Heart right ventricle (tissue), 16 donors: ENCODE measurements at regions not wholly inside any gene's neighbourhood (a gene's known extent, or its start where the extent isn't known, plus 50 kb on each side); places are given as distances from the start of the nearest gene placed in this dataset.

Source experiments
- ATAC-seq, 8 donors: fragments of 200-7000 bp; cut with Tn5 transposase; one replicate each; pipeline ENCODE4 v1.9.1; 2020; ENCODE audit warnings: mild to moderate bottlenecking in 8 of 8, moderate library complexity in 8 of 8, moderate number of reproducible peaks in 1 of 8
- DNase-seq, 2 donors: peaks; one replicate each; pipeline ENCODE4 v3.0.0-alpha.2; 2020
- H3K27ac ChIP-seq, 10 donors: fragments of 200-600 bp; sonication (generic) in 2 of 10; one replicate each; pipeline versions ENCODE4 v1.5.0 to v1.8.0; 2020 to 2022; ENCODE audit warnings: mild to moderate bottlenecking in 3 of 10
- H3K27me3 ChIP-seq, 7 donors: fragments of 200-600 bp; one replicate each; pipeline ENCODE4 v1.8.0; 2021 to 2022; ENCODE audit warnings: mild to moderate bottlenecking in 2 of 7
- H3K36me3 ChIP-seq, 9 donors: fragments of 200-600 bp; sonication (generic) in 1 of 9; one replicate each; pipeline versions ENCODE4 v1.5.0 to v1.8.0; 2020 to 2022; ENCODE audit warnings: mild to moderate bottlenecking in 2 of 9
- H3K4me1 ChIP-seq, 9 donors: fragments of 200-600 bp; sonication (generic) in 1 of 9; one replicate each; pipeline versions ENCODE4 v1.5.0 to v1.8.0; 2020 to 2022; ENCODE audit warnings: mild to moderate bottlenecking in 4 of 9
- H3K4me3 ChIP-seq, 10 donors: fragments of 200-600 bp; sonication (generic) in 2 of 10; one replicate each; pipeline versions ENCODE4 v1.5.0 to v1.8.0; 2020 to 2022; ENCODE audit warnings: mild to moderate bottlenecking in 7 of 10, moderate library complexity in 2 of 10
- H3K9me3 ChIP-seq, 11 donors: fragments of 200-600 bp in 10 of 11; sonication (generic) in 2 of 11; one replicate each; pipeline versions ENCODE4 v1.5.0 to v1.8.0; 2013 to 2022; ENCODE audit warnings: mild to moderate bottlenecking in 2 of 11, control low read depth in 1 of 11, moderate library complexity in 1 of 11
- WGBS, 2 donors: extraction: QIAGEN DNeasy Blood & Tissue Kit; methylation state at CpG; one replicate each; pipeline ENCODE4 v1.1.7; 2013; ENCODE audit warnings: inconsistent platforms in 1 of 2; 5-methylcytosine and 5-hydroxymethylcytosine counted together
- intact Hi-C, 10 donors: fragments of 100-400 bp; cut with DNase I; formaldehyde crosslinking; loops; one replicate each; pipeline versions ENCODE4 v1.11.1 to v1.14.2; 2022
- TF ChIP-seq, protein P1 (sequence below), 9 donors: fragments of 200-600 bp; sonication (generic) in 2 of 9; IDR thresholded peaks; one replicate each; pipeline versions ENCODE4 v1.5.0 to v1.8.0; 2021 to 2022; ENCODE audit warnings: antibody characterized with exemption in 9 of 9, mild to moderate bottlenecking in 5 of 9, moderate library complexity in 1 of 9
- donor health status: Arrhythmogenic right ventricular cardiomyopathy.
- donor health status: ischemic (EF 13 %, LVEDD 7.1; RV severe dilation, severe dysfunction).
- donor health status: healthy with polysubstance abuse.
- donor health status: DM: no; HTN: yes; CAD: no.
- donor health status: DM: no; HTN: no; CAD: no.
- donor health status: ischemic (EF 25% LVEDD 6.9; RV normal size, moderate dysfunction).
- donor health status: ischemic (EF 25% LVEDD 5.7; RV mildly dilated, moderate dysfunction).
- donor health status: healthy.
- donor health status: DM: yes; HTN: yes; CAD: no.
- donor health status: Ischemic cardiomyopathy.
- donor health status: ischemic (EF 35%, LVEDD 5.7; RV mildly dilated, moderate dysfunction).
- donor health status: nonischemic (EF 11% LVEDD 7.7; RV severe dilation, severe dysfunction).
- donor health status: DM: yes; HTN: yes; CAD: no.
- donor health status: PGD.
- donor health status: ischemic (EF 29% LVEDD 5.4; RV normal size, mild dysfunction).
- donor health status: nonischemic (EF 23%, LVEDD 6.1; RV moderate dilation, normal function).

DNA sequence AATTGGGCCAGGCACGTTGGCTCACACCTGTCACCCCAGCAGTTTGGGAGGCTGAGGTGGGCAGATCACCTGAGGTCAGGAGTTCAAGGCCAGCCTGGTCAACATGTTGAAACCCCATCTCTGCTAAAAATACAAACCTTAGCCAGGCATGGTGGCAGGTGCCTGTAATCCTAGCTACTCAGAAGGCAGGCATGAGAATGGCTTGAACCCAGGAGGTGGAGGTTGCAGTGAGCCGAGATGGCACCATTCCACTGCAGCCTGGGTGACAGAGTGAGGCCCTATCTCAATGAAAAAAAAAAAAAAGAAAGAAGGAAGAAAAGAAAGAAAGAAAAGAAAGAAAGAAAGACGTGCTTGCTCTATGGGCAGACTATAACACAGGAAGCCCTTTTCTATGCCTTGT lies 84.4 kb downstream of the FOXL1 start:
- Histone ChIP-seq H3K4me3 (no peak overlapping the region), H3K4me1 (peaks cover 0 to 34% (median 18%) of the 10 kb centered on the region in 9 donors), H3K27ac (no peak overlapping the region), H3K27me3 (peaks cover 0 to 33% (median 8%) of the 10 kb centered on the region in 7 donors), H3K9me3 (peaks cover 0 to 3% (median 0%) of the 10 kb centered on the region in 11 donors), H3K36me3 (no peaks in the 10 kb centered on the region)
- ATAC-seq, result no peak
- intact Hi-C loops, result loop anchor here in 2 of 10 donors (5.0 to 10.0 kb wide), 2 partner anchors 45 to 88 kb away; partner anchors contain the start of gene FOXL1 (in 1 of the 2)
- TF ChIP-seq, protein P1, sequence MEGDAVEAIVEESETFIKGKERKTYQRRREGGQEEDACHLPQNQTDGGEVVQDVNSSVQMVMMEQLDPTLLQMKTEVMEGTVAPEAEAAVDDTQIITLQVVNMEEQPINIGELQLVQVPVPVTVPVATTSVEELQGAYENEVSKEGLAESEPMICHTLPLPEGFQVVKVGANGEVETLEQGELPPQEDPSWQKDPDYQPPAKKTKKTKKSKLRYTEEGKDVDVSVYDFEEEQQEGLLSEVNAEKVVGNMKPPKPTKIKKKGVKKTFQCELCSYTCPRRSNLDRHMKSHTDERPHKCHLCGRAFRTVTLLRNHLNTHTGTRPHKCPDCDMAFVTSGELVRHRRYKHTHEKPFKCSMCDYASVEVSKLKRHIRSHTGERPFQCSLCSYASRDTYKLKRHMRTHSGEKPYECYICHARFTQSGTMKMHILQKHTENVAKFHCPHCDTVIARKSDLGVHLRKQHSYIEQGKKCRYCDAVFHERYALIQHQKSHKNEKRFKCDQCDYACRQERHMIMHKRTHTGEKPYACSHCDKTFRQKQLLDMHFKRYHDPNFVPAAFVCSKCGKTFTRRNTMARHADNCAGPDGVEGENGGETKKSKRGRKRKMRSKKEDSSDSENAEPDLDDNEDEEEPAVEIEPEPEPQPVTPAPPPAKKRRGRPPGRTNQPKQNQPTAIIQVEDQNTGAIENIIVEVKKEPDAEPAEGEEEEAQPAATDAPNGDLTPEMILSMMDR (IDR thresholded peaks at IDR 0.05), result no peak
- 83 to 84% methylated on average over 3 of the region's 3 CpGs for WGBS, 2 donors
- DNase-seq, result no peak

DNA sequence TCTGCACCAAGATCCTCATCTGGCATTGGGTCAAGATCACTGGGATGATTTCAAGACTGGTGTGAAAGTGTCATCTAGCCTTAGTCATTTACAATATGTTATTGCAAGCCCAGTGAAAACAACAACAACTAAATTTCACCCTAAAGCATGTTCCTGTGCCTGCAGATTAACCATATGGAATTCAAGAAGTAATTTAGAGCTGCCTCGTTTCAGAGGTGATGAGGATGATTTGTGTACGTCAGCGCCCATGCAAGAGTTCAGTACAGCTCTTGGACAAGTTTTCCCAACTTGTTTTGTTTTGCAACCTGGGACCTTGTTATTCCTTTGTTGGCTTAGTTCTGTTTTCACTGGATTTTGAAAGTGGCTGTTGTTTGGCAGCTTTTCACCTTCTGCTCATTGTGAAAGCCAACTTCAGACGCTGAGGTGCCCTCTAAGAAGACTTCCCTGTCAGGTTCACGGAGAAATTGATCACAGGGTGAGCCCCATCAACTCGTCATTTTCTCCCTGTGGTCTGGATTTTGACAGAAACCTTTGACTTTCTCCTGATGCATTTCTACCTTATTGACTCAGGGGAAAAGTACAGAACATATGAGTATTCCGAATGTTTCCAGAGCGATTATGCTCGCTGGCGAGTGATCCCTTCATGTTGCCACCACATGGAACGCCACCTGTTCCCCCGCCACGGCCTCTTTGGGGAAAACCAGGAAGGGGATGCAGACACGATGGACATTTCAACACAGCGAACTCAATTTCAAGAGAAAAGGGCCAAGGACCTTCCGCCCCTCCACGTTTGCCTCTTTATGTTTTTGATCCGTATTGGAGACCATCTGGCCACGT lies 85.6 kb downstream of the FOXL1 start:
- H3K9me3 ChIP-seq, result peaks cover 0 to 3% (median 0%) of the 10 kb centered on the region in 11 donors
- 69 to 78% methylated on average over 19 of the region's 19 CpGs for whole genome bisulfite sequencing, 2 donors
- H3K27ac ChIP-seq, result peak overlapping the region in 5 of 10 donors; percentile 42 to 78 (median 54)
- ATAC-seq (no peak), DNase-seq (no peak)
- H3K36me3 ChIP-seq, result no peaks in the 10 kb centered on the region
- H3K27me3 ChIP-seq, result peaks cover 0 to 36% (median 8%) of the 10 kb centered on the region in 7 donors
- TF ChIP-seq, protein P1 (IDR thresholded peaks at IDR 0.05), result no peak
- intact Hi-C loops, result loop anchor here in 2 of 10 donors (5.0 to 10.0 kb wide), 2 partner anchors 47 to 89 kb away; partner anchors contain the start of gene FOXL1 (in 1 of the 2)
- H3K4me1 ChIP-seq, result peaks cover 0 to 41% (median 25%) of the 10 kb centered on the region in 9 donors
- H3K4me3 ChIP-seq, result no peak overlapping the region

DNA sequence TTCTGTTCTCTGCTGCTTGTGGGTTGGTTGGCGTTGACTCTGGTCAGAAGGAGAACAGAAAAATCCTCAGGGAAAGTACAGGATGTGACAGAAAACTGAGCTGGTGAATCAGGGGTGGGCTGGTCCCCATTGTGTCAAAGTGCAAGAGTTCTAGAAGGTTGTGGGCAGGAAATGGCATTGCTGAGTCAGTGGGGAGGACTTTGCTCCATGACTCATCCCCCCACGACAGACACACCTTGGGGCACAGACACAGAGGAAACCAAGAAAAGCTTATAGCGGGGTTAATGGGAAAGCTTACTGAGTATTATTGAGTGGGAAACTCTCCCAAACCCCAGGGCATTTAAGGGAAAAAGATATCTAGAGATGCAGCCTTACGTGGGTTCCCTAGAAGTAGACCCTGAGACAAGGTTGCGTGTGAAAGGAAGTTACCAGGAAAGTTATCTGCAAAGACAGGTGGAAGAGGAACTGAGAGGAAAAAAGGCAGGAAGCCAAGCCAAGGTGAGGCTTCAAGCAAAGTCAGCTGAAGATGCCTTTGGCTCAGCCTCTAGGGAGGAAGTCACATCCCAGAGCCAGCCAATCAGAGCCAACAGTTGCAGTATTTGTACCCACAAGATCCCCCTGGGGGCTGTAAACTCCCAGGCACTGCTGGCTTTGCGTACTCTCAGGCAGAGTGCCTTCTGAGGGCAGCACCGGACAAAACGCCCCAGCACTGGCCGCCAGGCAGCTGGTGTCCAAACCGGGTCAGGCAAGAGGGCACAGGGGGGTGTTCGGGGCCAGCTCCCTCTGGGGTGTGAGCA lies 86.4 kb downstream of the FOXL1 start:
- peaks cover 0 to 38% (median 13%) of the 10 kb centered on the region in 7 donors for H3K27me3 ChIP-seq
- TF ChIP-seq, protein P1 (IDR thresholded peaks at IDR 0.05), result no peak
- peak in 2 of 8 donors; percentile 35 to 61 for ATAC-seq

DNA sequence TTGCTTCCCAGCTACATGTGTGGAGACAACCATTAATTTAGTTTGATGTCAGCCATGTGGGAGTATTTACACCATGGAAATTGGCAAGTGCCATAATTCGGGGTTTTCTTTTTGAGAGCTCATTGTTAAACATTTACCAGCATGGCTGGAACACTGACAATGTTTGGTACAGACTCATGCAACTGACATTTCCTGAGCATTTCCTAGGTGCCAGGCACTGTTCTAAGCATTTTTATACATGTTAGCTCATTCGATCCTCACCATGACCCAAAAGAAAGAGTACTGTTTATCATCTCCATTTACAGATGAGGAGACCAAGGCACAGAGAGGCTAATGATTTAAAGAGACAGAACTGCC lies 86.9 kb downstream of the FOXL1 start:
- Histone ChIP-seq H3K4me3 (no peak overlapping the region), H3K36me3 (no peaks in the 10 kb centered on the region), H3K9me3 (no peaks in the 10 kb centered on the region), H3K4me1 (peaks cover 0 to 55% (median 27%) of the 10 kb centered on the region in 9 donors), H3K27me3 (peaks cover 0 to 38% (median 16%) of the 10 kb centered on the region in 7 donors), H3K27ac (peak overlapping the region in 5 of 10 donors; percentile 42 to 78 (median 54))
- intact Hi-C loops, result loop anchor here in 3 of 10 donors (5.0 to 10.0 kb wide), 3 partner anchors 83 to 90 kb away; partner anchors contain the start of gene FOXL1 (in 2 of the 3)
- ATAC-seq, result no peak
- 69 to 92% methylated on average over 2 of the region's 2 CpGs for WGBS, 2 donors
- no peak for DNase-seq
- TF ChIP-seq, protein P1 (IDR thresholded peaks at IDR 0.05), result no peak

More for the DNA sequence above, 86.4 kb downstream of the FOXL1 start:
- DNase-seq, result no peak
- Histone ChIP-seq H3K4me3 (no peak overlapping the region), H3K36me3 (no peaks in the 10 kb centered on the region), H3K9me3 (peaks cover 0 to 1% (median 0%) of the 10 kb centered on the region in 11 donors), H3K27ac (peak overlapping the region in 6 of 10 donors; percentile 42 to 78 (median 52)), H3K4me1 (peaks cover 0 to 49% (median 25%) of the 10 kb centered on the region in 9 donors)
- 68 to 71% methylated on average over 11 of the region's 11 CpGs for WGBS, 2 donors
- intact Hi-C loops, result loop anchor here in 3 of 10 donors (5.0 to 10.0 kb wide), 4 partner anchors 47 to 90 kb away; partner anchors contain the start of gene FOXL1 (in 2 of the 3)
